Neural crest cell (in vitro differentiated cells): ENCODE measurements at regions not wholly inside any gene's neighbourhood (a gene's known extent, or its start where the extent isn't known, plus 50 kb on each side); places are given as distances from the start of the nearest gene placed in this dataset.

Experiments
- DNase-seq: peaks from one replicate; pipeline ENCODE4 v3.0.0; 2021; ENCODE audit warnings: low read depth, mixed read lengths, low spot score
- H3K27ac Mint-ChIP-seq: one replicate; pipeline ENCODE4 v1.8.0; 2021; ENCODE audit warnings: mild to moderate bottlenecking, mixed read lengths; ENCODE audit not compliant: unreplicated experiment
- H3K27me3 Mint-ChIP-seq: 2 replicates; pipeline ENCODE4 v1.8.0; 2021; ENCODE audit warnings: low read depth, mild to moderate bottlenecking, mixed read lengths
- H3K36me3 Mint-ChIP-seq: 2 replicates; pipeline ENCODE4 v1.8.0; 2021; ENCODE audit warnings: low read depth, mild to moderate bottlenecking, mixed read lengths
- H3K4me1 Mint-ChIP-seq: 2 replicates; pipeline ENCODE4 v1.8.0; 2021; ENCODE audit warnings: mixed read lengths
- H3K4me3 Mint-ChIP-seq: one replicate; pipeline ENCODE4 v1.8.0; 2021; ENCODE audit warnings: mild to moderate bottlenecking, mixed read lengths
- H3K9me3 Mint-ChIP-seq: 2 replicates; pipeline ENCODE4 v1.8.0; 2021; ENCODE audit warnings: mixed read lengths
- CTCF ChIP-seq: fragments of 200-600 bp; sonication (generic); conservative IDR thresholded peaks from 2 replicates; pipeline ENCODE4 v1.5.0; 2021; ENCODE audit warnings: antibody characterized with exemption, mild to moderate bottlenecking

- no peak overlapping the region for H3K27ac Mint-ChIP-seq
- DNase-seq, result no peak
These were observed 215.7 kb downstream of the KIF21A start for GRCh38 chr12:39227218-39227617.

GRCh38 chr12:39224971-39225370 lies 217.9 kb downstream of the KIF21A start:
- Mint-ChIP-seq H3K36me3 (no peaks in the 10 kb centered on the region), H3K27ac (no peak overlapping the region), H3K27me3 (no peaks in the 10 kb centered on the region), H3K4me3 (no peak overlapping the region), H3K9me3 (no peaks in the 10 kb centered on the region), H3K4me1 (peaks cover 10% of the 10 kb centered on the region)
- no peak for TF ChIP-seq CTCF
- no peak for DNase-seq

More at GRCh38 chr12:39227218-39227617, 215.7 kb downstream of the KIF21A start:
- Mint-ChIP-seq H3K27me3 (no peaks in the 10 kb centered on the region), H3K36me3 (no peaks in the 10 kb centered on the region), H3K4me3 (no peak overlapping the region), H3K9me3 (peaks cover 6% of the 10 kb centered on the region), H3K4me1 (peaks cover 10% of the 10 kb centered on the region)
- no peak for TF ChIP-seq CTCF

GRCh38 chr12:39205969-39206368 lies 237.0 kb downstream of the KIF21A start:
- H3K9me3 Mint-ChIP-seq, result peaks cover 29% of the 10 kb centered on the region

GRCh38 chr12:39199351-39199750 lies 243.6 kb downstream of the KIF21A start:
- DNase-seq, result no peak
- Mint-ChIP-seq H3K36me3 (no peaks in the 10 kb centered on the region), H3K27me3 (no peaks in the 10 kb centered on the region), H3K4me3 (no peak overlapping the region), H3K4me1 (peaks cover 5% of the 10 kb centered on the region), H3K27ac (no peak overlapping the region), H3K9me3 (peaks cover 14% of the 10 kb centered on the region)
- TF ChIP-seq CTCF, result no peak

More at GRCh38 chr12:39205969-39206368, 237.0 kb downstream of the KIF21A start:
- peaks cover 3% of the 10 kb centered on the region for H3K27me3 Mint-ChIP-seq
- H3K27ac Mint-ChIP-seq, result no peak overlapping the region
- no peak for TF ChIP-seq CTCF
- no peaks in the 10 kb centered on the region for H3K36me3 Mint-ChIP-seq
- no peak overlapping the region for H3K4me3 Mint-ChIP-seq
- H3K4me1 Mint-ChIP-seq, result no peaks in the 10 kb centered on the region
- no peak for DNase-seq

GRCh38 chr12:39188689-39189088 lies 254.2 kb downstream of the KIF21A start:
- Mint-ChIP-seq H3K27me3 (no peaks in the 10 kb centered on the region), H3K4me3 (no peak overlapping the region), H3K9me3 (no peaks in the 10 kb centered on the region), H3K27ac (no peak overlapping the region), H3K4me1 (no peaks in the 10 kb centered on the region), H3K36me3 (no peaks in the 10 kb centered on the region)
- TF ChIP-seq CTCF, result no peak
- DNase-seq, result no peak

- Mint-ChIP-seq H3K27me3 (no peaks in the 10 kb centered on the region), H3K9me3 (no peaks in the 10 kb centered on the region), H3K27ac (no peak overlapping the region), H3K36me3 (no peaks in the 10 kb centered on the region), H3K4me3 (no peak overlapping the region), H3K4me1 (no peaks in the 10 kb centered on the region)
- no peak for TF ChIP-seq CTCF
- no peak for DNase-seq
These were observed 256.2 kb downstream of the KIF21A start for GRCh38 chr12:39186744-39187143.
